Transverse colon (tissue), 4 donors: ENCODE measurements at regions not wholly inside any gene's neighbourhood (a gene's known extent, or its start where the extent isn't known, plus 50 kb on each side); places are given as distances from the start of the nearest gene placed in this dataset.
"Not testable (repeated sequence)": the region's sequence is repeated elsewhere in the genome, so short reads cannot be mapped to it uniquely, and the experiment has no call there.

ENCODE experiments used
- DNase-seq: peaks from one replicate; pipeline ENCODE4 v3.0.0-alpha.2; 2019
- H3K27ac ChIP-seq, 4 donors: fragments of 200-600 bp; sonication (generic); 2 replicates each; pipeline ENCODE4 v1.5.1; 2016 to 2018; ENCODE audit warnings: inconsistent platforms in 4 of 4
- H3K27me3 ChIP-seq: fragments of 200-600 bp; sonication (generic); 2 replicates; pipeline ENCODE4 v1.5.1; 2017; ENCODE audit warnings: inconsistent platforms
- H3K36me3 ChIP-seq, 4 donors: fragments of 200-600 bp; sonication (generic); 2 replicates each; pipeline ENCODE4 v1.5.1; 2017 to 2019; ENCODE audit warnings: inconsistent platforms in 4 of 4
- H3K4me1 ChIP-seq, 4 donors: fragments of 200-600 bp; sonication (generic); 2 replicates each; pipeline ENCODE4 v1.5.1; 2017 to 2020; ENCODE audit warnings: inconsistent platforms in 4 of 4
- H3K4me3 ChIP-seq, 4 donors: fragments of 200-600 bp; sonication (generic); 1 replicate in 1 of 4; 2 replicates in 3 of 4; pipeline versions ENCODE4 v1.5.1 to v1.6.1; 2017 to 2019; ENCODE audit warnings: inconsistent platforms in 4 of 4
- H3K9me3 ChIP-seq, 2 donors: fragments of 200-600 bp; sonication (generic); 2 replicates each; pipeline ENCODE4 v1.5.1; 2017 to 2019; ENCODE audit warnings: inconsistent platforms in 2 of 2
- CTCF ChIP-seq, 5 experiments: fragments of 200-600 bp in 3 of 5; fragments of 450-650 bp in 2 of 5; sonication (generic) in 3 of 5; IDR thresholded peaks; 1 replicate in 2 of 5; 2 replicates in 3 of 5; pipeline ENCODE4 v1.5.1; 2016 to 2017; ENCODE audit warnings: antibody characterized with exemption in 5 of 5, inconsistent platforms in 3 of 5, mild to moderate bottlenecking in 2 of 5, moderate library complexity in 1 of 5
- EP300 ChIP-seq: sonication (generic); formaldehyde crosslinking; IDR thresholded peaks from one replicate; pipeline ENCODE4 v1.6.1; 2017; ENCODE audit warnings: antibody characterized with exemption, low read depth
- POLR2A ChIP-seq: fragments of 450-650 bp; IDR thresholded peaks from one replicate; pipeline ENCODE4 v1.6.1; 2016; ENCODE audit warnings: antibody characterized with exemption, mild to moderate bottlenecking, moderate library complexity
- POLR2AphosphoS5 ChIP-seq, 3 donors: sonication (generic); formaldehyde crosslinking; IDR thresholded peaks; one replicate each; pipeline ENCODE4 v1.6.1; 2016; ENCODE audit warnings: antibody characterized with exemption in 3 of 3
- WGBS, 2 donors: methylation state at CpG; one replicate each; pipeline ENCODE4 v1.1.5; 2018; ENCODE audit warnings: low coverage in 1 of 2; 5-methylcytosine and 5-hydroxymethylcytosine counted together
- in situ Hi-C, 4 donors: fragments of 200-750 bp; cut with MboI; loops; one replicate each; pipeline versions ENCODE4 v1.15.0 to v1.15.1; 2017; ENCODE audit warnings: low sequenced_read_pairs in 3 of 4, low pct_ligation_motif_present in 1 of 4, low pct_unique_long_range_greater_than_20kb in 1 of 4
- intact Hi-C: fragments of 100-400 bp; cut with DNase I; formaldehyde crosslinking; loops from one replicate; pipeline ENCODE4 v1.15.1; 2023; ENCODE audit warnings: low total_unique reads

DNA sequence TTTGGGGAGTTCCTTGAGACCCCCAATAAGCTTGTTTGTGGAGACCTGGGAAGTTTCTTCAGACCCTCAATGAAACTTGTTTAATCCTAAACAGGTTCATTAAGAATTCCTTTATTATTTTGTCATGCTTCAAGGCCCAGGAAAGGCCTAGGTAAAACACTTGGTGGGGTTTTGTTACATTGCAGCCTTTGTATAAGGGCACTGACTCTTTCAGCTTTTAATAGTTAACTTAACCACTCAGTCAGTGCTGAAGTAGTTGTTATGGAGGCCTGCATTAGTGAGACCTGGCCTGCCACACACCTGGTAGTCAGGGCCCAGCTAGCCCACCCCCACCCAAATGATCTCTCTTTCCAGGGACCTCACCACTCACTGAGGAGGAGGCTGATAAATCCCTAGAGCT, 103.7 kb downstream of the FCRL5 start:
- H3K4me3 ChIP-seq: no peak overlapping the region
- H3K36me3 ChIP-seq: no peaks in the 10 kb centered on the region
- H3K27me3 ChIP-seq: no peaks in the 10 kb centered on the region
- TF ChIP-seq EP300: no peak
- no peak for TF ChIP-seq POLR2AphosphoS5 (IDR thresholded peaks at IDR 0.05)
- TF ChIP-seq POLR2A: no peak
- no peak for TF ChIP-seq CTCF (IDR thresholded peaks at IDR 0.05)
- intact Hi-C loops (no loop called here), in situ Hi-C loops (no loop called here)
- no peak overlapping the region for H3K27ac ChIP-seq
- no peaks in the 10 kb centered on the region for H3K9me3 ChIP-seq
- no peak for DNase-seq
- H3K4me1 ChIP-seq: no peaks in the 10 kb centered on the region

GRCh38 chr1:157446356-157446755, 106.0 kb downstream of the FCRL5 start:
- H3K27ac ChIP-seq, DNase-seq, H3K9me3 ChIP-seq, H3K36me3 ChIP-seq, in situ Hi-C loops, H3K4me1 ChIP-seq, intact Hi-C loops, H3K27me3 ChIP-seq, H3K4me3 ChIP-seq: not testable (repeated sequence)
- 96% methylated on average over 27 of the region's 31 CpGs; no CpG with 5 or more reads in 1 of the 2 donors for WGBS, 2 donors

- H3K4me1 ChIP-seq, in situ Hi-C loops, H3K27ac ChIP-seq, DNase-seq, H3K36me3 ChIP-seq, H3K9me3 ChIP-seq, intact Hi-C loops, H3K27me3 ChIP-seq, H3K4me3 ChIP-seq: not testable (repeated sequence)
- WGBS, 2 donors: 96% methylated on average over 14 of the region's 15 CpGs; no CpG with 5 or more reads in 1 of the 2 donors
Measured at GRCh38 chr1:157445616-157446140, 106.6 kb downstream of the FCRL5 start.

DNA sequence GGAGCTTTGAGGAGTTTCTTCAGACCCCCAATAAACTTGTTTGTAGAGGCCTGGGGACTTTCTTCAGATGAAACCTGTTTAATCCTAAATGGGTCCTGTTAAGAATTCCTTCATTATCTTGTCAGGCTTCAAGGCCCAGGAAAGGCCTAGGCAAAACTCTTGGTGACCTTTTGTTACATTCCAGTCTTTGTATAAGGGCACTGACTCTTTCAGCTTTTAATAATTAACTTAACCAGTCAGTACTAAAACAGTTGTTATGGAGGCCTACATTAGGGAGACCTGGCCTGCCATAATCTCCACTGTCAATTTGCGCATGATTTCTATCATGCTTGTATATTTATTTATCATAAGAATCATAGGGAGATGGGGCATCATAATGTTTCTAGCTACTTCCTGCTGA, 110.2 kb downstream of the FCRL5 start:
- Histone ChIP-seq H3K4me1 (peaks cover 0 to 9% (median 3%) of the 10 kb centered on the region in 4 donors), H3K4me3 (no peak overlapping the region), H3K27ac (no peak overlapping the region), H3K36me3 (no peaks in the 10 kb centered on the region), H3K27me3 (no peaks in the 10 kb centered on the region), H3K9me3 (no peaks in the 10 kb centered on the region)
- TF ChIP-seq EP300: no peak
- TF ChIP-seq CTCF (IDR thresholded peaks at IDR 0.05): no peak
- TF ChIP-seq POLR2AphosphoS5 (IDR thresholded peaks at IDR 0.05): no peak
- TF ChIP-seq POLR2A: no peak
- no peak for DNase-seq
- 52 to 56% methylated on average over 1 of the region's 1 CpG for WGBS, 2 donors
- in situ Hi-C loops (no loop called here), intact Hi-C loops (no loop called here)

GRCh38 chr1:157439302-157439954, 112.9 kb downstream of the FCRL5 start:
- no peak for DNase-seq
- H3K9me3 ChIP-seq: no peaks in the 10 kb centered on the region
- H3K27me3 ChIP-seq: no peaks in the 10 kb centered on the region
- in situ Hi-C loops (no loop called here), intact Hi-C loops (no loop called here)
- no peaks in the 10 kb centered on the region for H3K36me3 ChIP-seq
- H3K27ac ChIP-seq: no peak overlapping the region
- 61 to 80% methylated on average over 5 of the region's 5 CpGs for whole genome bisulfite sequencing, 2 donors
- TF ChIP-seq CTCF (IDR thresholded peaks at IDR 0.05): no peak
- TF ChIP-seq POLR2AphosphoS5 (IDR thresholded peaks at IDR 0.05): no peak
- no peak for TF ChIP-seq POLR2A
- no peak for TF ChIP-seq EP300
- no peak overlapping the region for H3K4me3 ChIP-seq
- peaks cover 0 to 9% (median 3%) of the 10 kb centered on the region in 4 donors for H3K4me1 ChIP-seq
